CD4-positive, alpha-beta T cell treated with Interleukin-2 at 100 ng/mL for 4 hours (primary cell): ENCODE measurements at regions not wholly inside any gene's neighbourhood (a gene's known extent, or its start where the extent isn't known, plus 50 kb on each side); places are given as distances from the start of the nearest gene placed in this dataset.

ENCODE experiments used
- DNase-seq: peaks from one replicate; pipeline ENCODE4 v3.0.0-alpha.2; 2020; ENCODE audit warnings: low spot score

DNA sequence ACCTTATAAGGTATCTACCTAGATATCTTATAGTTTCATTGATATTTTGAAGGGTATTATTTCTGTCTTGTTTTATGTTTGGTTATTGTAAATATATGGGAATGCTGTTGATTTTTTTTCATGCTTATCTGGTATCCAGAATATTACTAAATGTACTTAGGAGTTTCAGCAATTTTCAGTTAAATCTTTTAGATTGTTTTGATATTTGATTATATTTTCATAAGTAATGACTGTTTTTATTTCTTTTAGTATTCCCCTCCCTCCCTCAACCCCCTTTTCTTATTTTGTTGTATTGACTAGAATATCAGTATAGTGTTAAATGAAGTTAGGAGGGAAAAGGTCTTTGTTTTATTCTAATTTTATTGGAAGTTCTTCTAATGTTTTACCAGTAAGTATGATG lies 344.4 kb upstream of the PROX1 start:
- DNase-seq = no peak

DNA sequence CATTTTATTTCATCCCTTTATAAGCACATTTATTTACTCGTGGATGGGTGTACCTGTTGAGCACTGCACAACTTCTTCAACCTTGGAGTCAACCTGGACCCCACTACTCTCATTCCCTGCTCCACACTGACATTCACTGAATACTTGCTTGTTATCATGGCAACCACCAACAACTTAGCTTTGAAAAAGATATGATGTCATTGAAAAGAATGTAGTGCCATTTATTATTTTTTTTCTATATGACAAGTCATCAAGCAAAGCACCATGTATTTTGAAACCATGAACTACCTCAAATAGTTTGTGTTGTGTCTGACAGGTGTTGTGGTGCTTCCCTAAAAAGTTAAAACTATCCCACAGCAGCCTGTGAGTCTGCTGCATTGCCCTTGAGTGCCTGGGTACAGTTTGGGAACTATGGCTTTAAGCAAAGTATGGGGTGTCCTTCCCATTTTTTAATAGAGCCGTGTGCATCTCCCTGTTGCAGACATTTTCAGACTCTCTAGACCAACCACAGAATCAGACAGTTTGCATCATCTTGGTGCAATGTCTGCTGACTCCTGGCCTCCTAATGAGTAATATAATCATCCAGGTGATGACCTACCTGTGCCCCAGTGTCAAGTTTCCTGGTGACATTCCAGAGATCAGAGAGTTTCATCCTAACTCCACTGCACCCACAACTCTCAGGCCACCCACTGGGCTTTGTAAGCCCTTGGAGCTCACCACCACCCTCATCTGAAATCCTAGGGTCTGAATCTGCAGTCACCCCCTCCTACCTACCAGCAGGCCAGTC lies 339.7 kb upstream of the PROX1 start:
- DNase-seq = no peak

DNA sequence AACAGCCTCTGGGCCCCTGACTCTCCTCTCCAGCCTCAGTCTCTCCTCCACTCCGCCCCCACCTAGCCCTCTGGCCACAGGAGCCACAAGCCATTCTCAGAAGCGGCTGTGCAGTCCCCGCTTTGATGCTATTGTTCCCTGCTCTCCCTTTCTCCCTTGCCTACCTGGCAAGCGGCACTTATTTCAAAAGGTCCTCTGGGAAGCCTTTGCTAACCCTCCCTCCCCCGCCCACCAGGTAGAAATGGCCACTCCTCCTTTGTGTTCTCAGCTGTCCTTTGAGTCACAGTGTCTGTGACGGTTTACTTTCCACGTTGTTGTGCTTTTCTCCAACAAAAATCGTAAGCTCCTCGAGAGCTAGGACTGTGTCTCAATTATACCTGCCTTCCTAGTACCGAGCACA lies 338.4 kb upstream of the PROX1 start:
- DNase-seq = no peak

DNA sequence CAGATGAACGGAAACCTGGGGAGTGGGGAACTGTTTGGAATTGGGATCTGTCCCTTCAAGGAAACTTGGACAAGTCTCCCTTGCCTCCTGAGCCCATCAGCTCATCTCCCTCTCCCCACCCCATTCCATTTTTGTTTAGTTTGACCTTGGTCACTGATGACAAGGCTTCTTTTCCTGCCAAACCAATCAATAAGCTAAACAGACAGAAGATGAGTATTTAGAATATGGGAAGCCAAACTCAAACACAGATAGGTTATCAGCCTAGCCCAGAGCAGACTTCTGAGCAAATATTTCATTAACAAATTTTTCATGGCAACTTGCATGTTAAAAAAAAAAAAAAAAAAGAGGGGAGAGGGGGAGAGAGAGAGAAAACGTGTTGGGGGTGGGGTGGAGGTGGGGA lies 337.2 kb upstream of the PROX1 start:
- no peak for DNase-seq

DNA sequence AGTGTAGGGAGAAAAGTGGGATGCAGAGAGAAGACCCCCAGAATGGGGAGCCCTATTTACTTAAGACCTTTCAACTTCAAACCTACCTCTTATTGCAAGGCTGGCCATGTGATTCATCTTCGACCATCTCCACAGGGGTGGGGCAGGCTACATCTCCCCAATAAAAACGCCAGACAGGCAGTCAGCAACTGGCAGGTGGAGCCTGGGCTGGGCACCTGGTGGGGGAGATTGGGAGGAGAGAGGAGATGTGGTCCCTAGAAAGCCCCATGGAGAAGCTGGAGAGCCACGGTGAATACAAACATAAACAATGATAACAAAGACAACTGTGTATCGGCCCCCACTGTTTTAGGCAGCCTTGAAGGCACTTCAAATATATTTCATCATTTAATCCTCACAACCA lies 336.7 kb upstream of the PROX1 start:
- DNase-seq = no peak

DNA sequence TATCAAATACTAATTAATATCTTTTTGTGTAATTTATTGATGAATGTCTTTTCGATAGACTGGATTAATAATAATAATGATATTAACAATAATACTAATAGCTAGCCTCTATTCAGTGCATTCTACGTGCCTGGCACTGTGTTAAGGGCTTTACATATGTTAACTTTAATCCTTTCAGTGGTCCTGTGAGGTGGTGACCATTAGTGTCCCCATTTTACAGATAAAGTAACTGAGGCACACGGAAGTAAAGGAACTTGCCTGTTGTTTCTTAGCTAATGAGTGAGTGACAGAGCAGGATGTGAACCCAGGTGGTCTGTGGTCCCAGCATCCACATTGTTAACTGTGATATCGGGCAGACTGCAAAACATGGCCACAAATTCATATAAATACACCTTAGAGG lies 335.7 kb upstream of the PROX1 start:
- no peak for DNase-seq

DNA sequence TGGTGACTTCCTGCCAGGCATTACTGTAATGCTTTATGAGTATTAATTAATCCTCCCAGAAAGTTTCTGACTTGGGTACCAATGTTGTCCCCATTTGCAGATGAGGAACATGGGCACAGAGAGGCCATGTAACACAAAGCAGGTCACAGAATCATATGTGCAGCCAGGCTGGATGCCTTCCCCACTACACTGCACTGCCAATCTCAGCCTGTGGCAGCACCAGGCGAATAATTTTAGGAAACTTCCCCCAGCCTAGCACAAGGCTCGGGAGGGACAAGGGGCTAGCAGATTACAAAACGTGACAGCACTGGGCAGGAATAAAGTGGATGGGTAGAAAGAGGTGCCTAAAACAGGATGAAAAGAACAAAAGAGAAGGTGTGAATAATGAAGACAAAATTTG lies 331.7 kb upstream of the PROX1 start:
- DNase-seq = no peak

DNA sequence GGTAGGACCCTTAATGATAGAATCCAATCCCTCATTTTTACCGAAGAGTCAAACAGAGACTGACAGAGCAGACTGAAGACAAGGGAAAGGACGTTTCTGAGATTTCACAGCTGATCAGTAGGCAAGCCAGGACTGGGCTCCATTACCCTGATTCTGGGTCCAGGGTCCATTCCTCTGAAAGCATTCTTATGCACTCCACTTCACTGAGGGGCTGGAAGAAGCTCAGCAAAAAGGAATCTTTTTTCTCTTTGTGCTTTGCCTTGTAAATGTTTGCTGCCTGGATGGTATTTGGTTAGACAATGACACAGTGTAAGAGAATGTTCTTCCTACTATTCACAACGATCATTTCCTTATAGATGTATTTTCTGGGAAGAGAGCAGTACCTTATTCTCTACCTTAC lies 331.3 kb upstream of the PROX1 start:
- no peak for DNase-seq

DNA sequence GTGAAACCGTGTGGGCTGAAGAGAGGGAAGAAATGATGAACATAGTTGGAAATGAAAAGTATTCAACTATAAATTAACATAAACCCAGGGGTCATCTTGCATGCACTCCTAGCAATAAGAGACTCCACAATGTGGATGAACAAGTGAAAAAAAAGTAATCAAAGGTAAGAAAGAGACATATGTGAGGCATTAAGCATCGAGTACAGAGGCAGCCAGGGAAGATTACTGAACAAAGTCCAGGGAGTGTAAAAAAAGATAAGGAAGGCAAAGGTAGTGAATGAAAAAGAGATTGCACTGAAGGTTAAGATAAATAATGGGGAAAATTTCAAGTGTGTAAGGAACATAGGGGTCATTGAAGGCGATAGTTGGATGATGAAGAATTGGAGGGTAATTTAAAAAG lies 330.8 kb upstream of the PROX1 start:
- DNase-seq = no peak

DNA sequence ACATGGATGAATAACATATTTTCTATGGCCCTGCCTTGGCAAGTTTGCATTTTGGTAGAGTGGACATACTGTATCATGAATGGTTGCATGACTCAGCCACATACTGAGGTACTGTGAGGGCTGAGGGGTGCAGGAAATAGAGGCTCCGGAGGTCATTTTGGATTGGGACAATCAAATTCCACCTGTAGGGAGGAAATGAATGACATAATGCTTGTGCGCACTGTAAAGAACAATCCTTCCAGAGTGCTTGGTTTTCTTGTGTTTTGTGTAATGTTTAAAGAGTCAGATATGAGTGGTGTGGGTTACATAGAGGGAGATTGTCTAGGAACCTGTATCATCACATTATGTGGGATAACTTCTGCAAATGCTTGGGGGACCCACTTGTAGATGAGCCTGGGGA lies 329.9 kb upstream of the PROX1 start:
- DNase-seq = no peak

DNA sequence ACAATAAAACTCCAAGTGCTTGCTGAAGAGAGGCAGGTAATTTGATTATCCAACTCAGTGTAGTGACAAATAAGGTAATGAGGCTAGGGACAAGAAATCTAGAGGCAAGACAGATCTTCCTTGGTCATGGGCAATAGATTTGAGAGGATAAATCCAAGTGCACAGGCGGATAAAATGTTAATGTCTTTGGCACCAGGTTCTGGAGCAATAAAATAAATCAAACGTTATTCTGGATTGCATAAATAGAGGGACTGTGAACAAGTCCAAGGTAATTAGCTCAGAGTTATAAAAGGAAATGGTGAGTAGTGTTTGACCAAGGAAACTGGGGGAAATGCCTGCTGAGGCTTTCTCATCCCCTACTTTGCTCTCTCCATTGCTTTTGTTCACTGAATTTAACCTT lies 329.3 kb upstream of the PROX1 start:
- DNase-seq = no peak

DNA sequence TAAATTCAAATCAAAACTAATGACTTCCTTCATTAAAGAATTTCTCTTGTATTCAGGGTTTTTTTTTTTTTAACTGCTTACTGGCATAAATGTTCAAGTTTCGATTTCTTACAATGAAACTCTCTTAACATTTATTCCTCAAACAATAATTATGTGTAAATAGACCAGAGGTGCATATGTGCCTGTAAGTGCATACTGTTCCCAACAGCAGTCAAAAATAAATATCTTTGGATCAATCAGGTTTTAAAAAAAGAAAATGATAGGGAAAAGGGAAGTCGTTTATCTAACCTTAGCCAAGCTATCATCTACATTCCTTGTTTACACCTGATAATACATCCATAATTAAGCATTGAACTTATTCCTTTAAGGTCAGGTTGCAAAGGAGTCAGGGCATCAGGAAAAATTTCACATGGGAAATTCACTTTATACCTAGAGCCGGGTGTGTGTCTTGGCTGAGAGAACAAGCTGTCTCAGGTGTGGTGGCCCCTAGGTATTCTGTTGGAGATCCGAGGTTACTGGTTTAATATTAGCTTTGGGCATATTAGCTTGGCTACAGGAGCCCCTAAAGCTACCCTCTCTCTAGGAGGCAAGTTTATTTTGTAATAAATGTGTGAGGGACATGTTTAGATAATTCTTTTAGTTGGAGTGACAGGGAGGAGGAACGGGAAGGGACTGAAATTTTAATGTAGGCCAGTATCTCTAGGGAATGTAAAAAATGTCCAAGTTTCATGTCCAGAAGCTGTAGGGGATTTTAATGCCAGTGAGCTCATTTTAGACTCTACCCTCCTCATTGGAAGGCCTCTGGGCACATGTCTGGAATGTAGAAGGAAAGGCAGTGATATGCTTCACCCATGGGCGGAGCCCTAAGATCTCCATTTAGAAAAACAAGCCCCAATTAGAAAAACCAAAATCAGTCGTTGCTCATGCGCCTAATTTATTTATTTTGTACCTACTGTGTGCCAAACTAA lies 327.9 kb upstream of the PROX1 start:
- no peak for DNase-seq

DNA sequence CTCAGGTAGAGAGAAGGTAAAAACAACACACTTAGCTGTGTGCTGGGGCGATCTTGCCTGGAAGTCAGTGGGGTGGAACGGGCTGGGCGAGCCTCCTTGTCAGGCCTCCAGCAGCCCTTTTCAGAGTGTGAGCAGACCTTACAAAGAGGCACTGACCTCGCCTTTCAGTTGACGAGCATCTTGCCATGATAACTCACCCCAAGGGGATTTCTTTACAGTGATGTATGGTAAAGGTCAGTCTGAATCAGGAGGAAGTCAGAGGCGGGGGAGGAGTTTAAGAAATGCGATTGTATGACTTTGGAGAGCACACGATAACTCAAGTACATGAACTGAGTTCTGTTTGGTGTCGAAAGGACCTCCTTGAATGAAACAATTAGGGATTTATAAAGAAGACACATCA lies 326.5 kb upstream of the PROX1 start:
- no peak for DNase-seq

DNA sequence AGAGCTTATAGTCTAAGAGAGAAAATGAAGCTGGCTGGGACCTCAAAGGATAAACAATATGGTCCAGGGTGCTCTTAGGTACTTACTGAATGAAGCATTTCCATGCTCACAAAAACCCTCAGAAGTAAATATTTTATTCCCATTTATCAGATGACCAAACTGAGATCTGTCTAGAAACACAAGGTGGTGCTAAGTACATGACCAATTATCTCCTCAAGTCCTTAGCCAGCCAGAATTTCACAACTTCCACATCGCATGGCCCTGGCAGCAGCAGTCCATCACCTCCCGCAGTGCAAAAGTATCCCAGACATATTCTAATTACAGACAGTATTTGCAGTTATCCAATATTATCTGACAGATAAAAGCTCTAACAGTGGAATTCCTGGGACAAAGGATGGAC lies 321.7 kb upstream of the PROX1 start:
- no peak for DNase-seq

DNA sequence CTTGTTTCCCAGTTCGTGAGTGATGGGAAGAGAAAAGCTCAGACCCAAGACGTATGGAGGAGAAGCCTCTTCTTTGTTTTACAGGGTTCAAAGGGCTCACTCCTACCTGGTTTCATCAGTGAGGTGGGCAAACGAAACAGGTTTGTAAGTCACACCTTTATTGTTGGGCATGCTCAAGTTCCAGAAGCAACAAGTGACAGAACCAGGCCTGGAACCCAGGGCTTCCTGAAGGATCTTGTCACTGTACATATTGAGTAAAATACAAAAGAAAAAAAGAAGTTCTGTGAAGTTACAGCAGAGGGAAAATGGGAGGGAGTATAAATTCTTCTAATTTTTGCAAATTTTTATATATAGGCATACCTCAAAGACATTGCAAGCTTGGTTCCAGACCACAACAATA lies 320.9 kb upstream of the PROX1 start:
- no peak for DNase-seq

DNA sequence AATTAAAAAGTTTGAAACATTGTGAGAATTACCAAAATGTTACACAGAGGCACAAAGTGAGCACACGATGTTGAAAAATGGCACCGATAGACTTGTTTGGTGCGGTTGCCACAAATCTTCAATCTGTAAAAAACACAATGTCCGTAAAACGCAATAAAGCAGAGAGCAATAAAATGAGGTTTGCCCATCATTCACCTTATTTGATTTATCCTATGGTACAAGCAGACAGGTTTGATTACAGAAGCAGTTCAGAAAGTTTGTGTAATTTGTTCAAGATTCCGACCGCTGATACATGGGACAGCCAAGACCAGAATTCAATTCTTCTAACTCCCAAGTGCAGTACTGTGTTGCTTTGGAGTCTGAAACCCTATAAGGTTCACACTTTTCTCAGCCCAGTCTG lies 318.3 kb upstream of the PROX1 start:
- no peak for DNase-seq

DNA sequence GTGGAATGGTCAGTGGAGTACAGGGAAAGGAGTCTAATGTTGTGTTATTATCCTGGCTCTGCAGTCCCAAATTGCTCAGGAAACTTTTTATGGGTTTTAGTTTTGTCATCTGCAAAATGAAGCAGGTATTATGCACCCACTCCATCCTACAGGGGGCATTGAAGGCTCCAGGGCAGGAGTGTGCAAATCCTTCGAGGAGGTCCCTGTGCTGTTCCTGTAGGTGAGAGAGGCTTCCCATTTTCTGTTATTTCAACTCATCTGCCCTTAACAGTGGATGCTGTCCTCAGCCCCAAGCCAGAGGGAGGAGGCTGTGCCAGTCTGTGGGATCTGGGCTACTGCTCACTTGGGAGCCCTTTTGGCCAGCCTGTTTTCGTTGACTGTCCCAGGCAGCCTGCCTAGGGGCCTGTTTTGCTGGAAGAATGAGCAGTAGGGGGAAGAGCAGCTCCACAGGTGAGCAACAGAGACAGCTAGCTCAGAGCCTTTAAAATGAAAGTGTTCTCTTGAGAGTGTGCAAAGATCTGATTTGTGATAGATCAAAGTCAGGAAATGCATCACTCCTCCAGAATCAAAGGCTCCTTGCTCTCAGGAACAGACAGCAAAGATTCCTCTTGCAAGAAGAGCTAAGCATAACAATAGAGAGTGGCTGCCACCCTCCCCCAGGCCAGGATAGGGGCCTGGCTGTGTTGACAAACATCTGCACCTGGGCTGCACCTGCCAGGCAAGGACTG lies 317.6 kb upstream of the PROX1 start:
- peak; percentile 14 for DNase-seq

DNA sequence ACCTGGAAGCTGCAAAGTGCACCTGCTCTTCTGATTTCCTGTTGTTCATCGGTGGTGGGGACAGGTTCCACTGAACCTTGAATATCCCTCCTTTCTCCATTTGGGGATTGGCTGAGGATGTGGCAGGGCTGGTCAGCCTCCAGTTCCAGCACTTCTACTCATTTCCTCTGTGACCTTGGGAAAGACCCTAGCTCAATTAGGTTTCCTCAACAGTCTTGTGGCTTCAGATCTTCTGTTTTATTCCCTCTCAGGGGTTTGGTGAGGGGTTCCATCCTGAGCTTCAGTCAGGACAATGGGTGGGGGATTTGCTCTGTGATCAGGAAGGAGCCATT lies 317.1 kb upstream of the PROX1 start:
- DNase-seq = no peak

DNA sequence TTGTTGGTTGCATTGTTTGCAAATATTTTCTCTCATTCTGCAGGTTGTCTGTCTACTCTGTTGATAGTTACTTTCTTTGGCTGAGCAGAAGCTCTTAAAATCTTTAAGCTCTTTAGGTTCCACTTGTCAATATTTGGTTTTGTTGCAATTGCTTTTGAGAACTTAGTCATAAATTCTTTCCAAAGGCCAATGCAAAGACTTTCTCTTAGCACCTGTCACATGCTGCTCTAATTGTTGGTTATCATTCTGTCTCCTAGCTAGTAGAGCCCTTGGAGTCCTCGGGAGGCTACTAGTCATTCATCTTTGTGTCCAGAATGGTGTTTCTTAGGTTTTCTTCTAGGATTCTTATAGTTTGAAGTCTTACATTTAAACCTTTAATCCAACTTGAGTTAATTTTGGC lies 312.7 kb upstream of the PROX1 start:
- no peak for DNase-seq

DNA sequence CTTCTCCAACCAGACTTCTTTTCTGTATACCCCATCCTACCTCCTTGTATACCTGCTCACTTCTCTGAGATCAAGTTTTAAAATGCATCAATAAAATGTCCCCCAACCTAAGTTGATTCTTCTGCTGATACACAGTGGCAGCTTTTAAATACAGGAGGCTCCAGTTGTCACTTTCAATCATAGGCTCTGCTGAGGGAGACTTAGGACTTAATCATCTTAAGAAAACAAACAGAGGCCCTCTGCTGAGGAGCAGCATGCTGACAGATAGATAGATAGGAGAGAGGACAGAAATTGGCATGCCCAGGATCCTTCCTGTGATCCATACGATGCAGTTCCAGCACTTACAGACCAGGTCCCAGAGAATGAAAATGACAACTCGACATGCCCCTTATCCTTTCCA lies 311.0 kb upstream of the PROX1 start:
- no peak for DNase-seq

DNA sequence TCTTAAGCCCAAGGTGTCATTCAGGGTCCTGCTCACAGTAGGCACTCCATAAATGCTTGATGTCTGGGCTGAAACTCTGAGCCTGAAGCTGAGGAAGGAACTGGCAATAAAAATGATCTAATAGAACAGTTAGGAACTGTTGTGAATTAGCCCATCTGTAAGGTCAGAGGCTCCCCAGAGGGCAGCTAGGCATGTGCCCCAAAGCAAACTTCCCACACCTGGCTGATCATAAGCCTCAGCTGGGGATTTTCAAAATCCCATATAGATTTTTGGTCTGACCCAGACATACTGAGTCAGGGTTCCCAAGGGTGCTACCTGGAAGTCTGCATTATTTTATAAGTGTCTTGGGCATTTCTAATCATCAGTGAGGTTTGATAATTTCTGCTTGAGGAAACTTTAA lies 309.4 kb upstream of the PROX1 start:
- DNase-seq = no peak

DNA sequence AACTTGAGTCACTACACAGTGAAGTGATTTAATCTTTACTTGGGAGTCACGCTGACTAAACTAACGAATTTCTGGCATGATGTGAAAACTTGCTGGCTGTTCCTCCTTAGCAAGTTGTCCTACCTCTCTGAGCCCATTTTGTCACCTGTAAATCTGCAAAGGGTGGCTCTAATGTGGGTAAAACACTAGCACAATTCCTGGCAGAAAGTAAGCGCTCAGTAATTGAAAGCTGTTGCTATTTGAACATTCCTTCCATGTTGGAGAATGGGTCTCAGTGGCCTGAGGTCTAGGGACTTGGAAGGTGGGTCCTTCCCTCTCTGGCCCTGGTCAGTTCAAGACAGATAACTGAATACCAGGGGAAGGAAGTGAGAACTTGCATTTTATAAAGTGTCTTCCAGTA lies 309.0 kb upstream of the PROX1 start:
- no peak for DNase-seq

DNA sequence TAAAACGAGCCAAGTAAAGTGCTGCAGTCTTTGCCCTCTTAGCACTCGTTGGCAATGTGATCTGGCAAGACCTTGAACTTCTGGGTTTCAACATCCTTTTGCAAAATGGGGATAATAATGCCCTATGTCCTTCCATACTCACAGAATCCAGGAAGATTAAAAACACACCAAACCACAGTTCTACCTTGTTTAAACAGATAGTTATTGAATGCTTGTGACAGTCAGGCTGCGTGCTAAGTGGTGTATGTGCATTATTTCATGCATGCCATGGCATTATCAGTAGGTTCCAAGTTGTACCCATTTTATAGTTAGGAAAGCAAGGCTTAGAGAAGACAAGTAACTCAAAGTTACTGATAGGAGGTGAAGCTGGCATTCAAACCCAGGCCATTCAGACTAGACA lies 308.6 kb upstream of the PROX1 start:
- DNase-seq = no peak
